ENCODE measurements at regions not wholly inside any gene's neighbourhood (a gene's known extent, or its start where the extent isn't known, plus 50 kb on each side); places are given as distances from the start of the nearest gene placed in this dataset.

- peaks cover 6% of the 10 kb centered on the region for H3K36me3 Mint-ChIP-seq (ENCODE audit: low read depth, unreplicated experiment)
- H3K4me1 Mint-ChIP-seq (ENCODE audit: unreplicated experiment) = no peaks in the 10 kb centered on the region
- no peaks in the 10 kb centered on the region for H3K9me3 Mint-ChIP-seq (ENCODE audit: unreplicated experiment)
- no peak overlapping the region for H3K27ac Mint-ChIP-seq (ENCODE audit: unreplicated experiment)
- H3K27me3 Mint-ChIP-seq (ENCODE audit: unreplicated experiment) = peaks cover 3% of the 10 kb centered on the region
- no peak for TF ChIP-seq CTCF (IDR thresholded peaks at IDR 0.05; ENCODE audit: unreplicated experiment)
- no peak overlapping the region for H3K4me3 Mint-ChIP-seq (ENCODE audit: unreplicated experiment)
- no peak for DNase-seq (ENCODE audit: low spot score)
These were observed 367.9 kb downstream of the TMEM38B start for GRCh38 chr9:106062250-106062649.

GRCh38 chr9:106065136-106065535 lies 370.8 kb downstream of the TMEM38B start:
- DNase-seq (ENCODE audit: low spot score) = no peak
- Mint-ChIP-seq H3K9me3 (ENCODE audit: unreplicated experiment) (no peaks in the 10 kb centered on the region), H3K27me3 (ENCODE audit: unreplicated experiment) (peaks cover 3% of the 10 kb centered on the region), H3K27ac (ENCODE audit: unreplicated experiment) (no peak overlapping the region), H3K4me1 (ENCODE audit: unreplicated experiment) (no peaks in the 10 kb centered on the region), H3K4me3 (ENCODE audit: unreplicated experiment) (no peak overlapping the region), H3K36me3 (ENCODE audit: low read depth, unreplicated experiment) (peaks cover 2% of the 10 kb centered on the region)
- no peak for TF ChIP-seq CTCF (IDR thresholded peaks at IDR 0.05; ENCODE audit: unreplicated experiment)

- H3K27ac Mint-ChIP-seq (ENCODE audit: unreplicated experiment) = no peak overlapping the region
These were observed 371.4 kb downstream of the TMEM38B start for GRCh38 chr9:106065579-106066214.

GRCh38 chr9:106066940-106067524 lies 372.7 kb downstream of the TMEM38B start:
- no peak for DNase-seq (ENCODE audit: low spot score)
- H3K27me3 Mint-ChIP-seq (ENCODE audit: unreplicated experiment) = peaks cover 1% of the 10 kb centered on the region
- H3K4me1 Mint-ChIP-seq (ENCODE audit: unreplicated experiment) = no peaks in the 10 kb centered on the region
- H3K9me3 Mint-ChIP-seq (ENCODE audit: unreplicated experiment) = no peaks in the 10 kb centered on the region
- H3K36me3 Mint-ChIP-seq (ENCODE audit: low read depth, unreplicated experiment) = no peaks in the 10 kb centered on the region
- no peak overlapping the region for H3K4me3 Mint-ChIP-seq (ENCODE audit: unreplicated experiment)
- no peak overlapping the region for H3K27ac Mint-ChIP-seq (ENCODE audit: unreplicated experiment)
- TF ChIP-seq CTCF (IDR thresholded peaks at IDR 0.05; ENCODE audit: unreplicated experiment) = no peak

More at GRCh38 chr9:106065579-106066214, 371.4 kb downstream of the TMEM38B start:
- Mint-ChIP-seq H3K27me3 (ENCODE audit: unreplicated experiment) (peaks cover 1% of the 10 kb centered on the region), H3K4me1 (ENCODE audit: unreplicated experiment) (no peaks in the 10 kb centered on the region), H3K9me3 (ENCODE audit: unreplicated experiment) (no peaks in the 10 kb centered on the region), H3K4me3 (ENCODE audit: unreplicated experiment) (no peak overlapping the region), H3K36me3 (ENCODE audit: low read depth, unreplicated experiment) (no peaks in the 10 kb centered on the region)
- no peak for DNase-seq (ENCODE audit: low spot score)
- TF ChIP-seq CTCF (IDR thresholded peaks at IDR 0.05; ENCODE audit: unreplicated experiment) = no peak

- TF ChIP-seq CTCF (IDR thresholded peaks at IDR 0.05; ENCODE audit: unreplicated experiment) = no peak
- Mint-ChIP-seq H3K4me1 (ENCODE audit: unreplicated experiment) (no peaks in the 10 kb centered on the region), H3K4me3 (ENCODE audit: unreplicated experiment) (no peak overlapping the region), H3K9me3 (ENCODE audit: unreplicated experiment) (no peaks in the 10 kb centered on the region), H3K27me3 (ENCODE audit: unreplicated experiment) (peaks cover 1% of the 10 kb centered on the region), H3K36me3 (ENCODE audit: low read depth, unreplicated experiment) (no peaks in the 10 kb centered on the region), H3K27ac (ENCODE audit: unreplicated experiment) (no peak overlapping the region)
- no peak for DNase-seq (ENCODE audit: low spot score)
These were observed 374.9 kb downstream of the TMEM38B start for GRCh38 chr9:106069241-106069640.
